Dendritic cell treated with granulocyte-macrophage colony-stimulating factor and Interleukin-4, amounts not matched to agents 40 ng/mL and 50 ng/mL, for 4 days (primary cell): ENCODE measurements at regions not wholly inside any gene's neighbourhood (a gene's known extent, or its start where the extent isn't known, plus 50 kb on each side); places are given as distances from the start of the nearest gene placed in this dataset.

Experiments
- H3K27ac Mint-ChIP-seq: one replicate; pipeline ENCODE4 v1.8.0; 2022; ENCODE audit warnings: mild to moderate bottlenecking, mixed read lengths
- H3K27me3 Mint-ChIP-seq: one replicate; pipeline ENCODE4 v1.8.0; 2022; ENCODE audit warnings: mild to moderate bottlenecking, mixed read lengths
- H3K36me3 Mint-ChIP-seq: one replicate; pipeline ENCODE4 v1.8.0; 2022; ENCODE audit warnings: low read depth, mixed read lengths
- H3K4me1 Mint-ChIP-seq: one replicate; pipeline ENCODE4 v1.8.0; 2022; ENCODE audit warnings: low read depth, mixed read lengths
- H3K4me3 Mint-ChIP-seq: one replicate; pipeline ENCODE4 v1.8.0; 2022; ENCODE audit warnings: mild to moderate bottlenecking, moderate library complexity, mixed read lengths
- H3K9me3 Mint-ChIP-seq: one replicate; pipeline ENCODE4 v1.8.0; 2022; ENCODE audit warnings: mixed read lengths
- intact Hi-C: fragments of 100-400 bp; cut with micrococcal nuclease; formaldehyde crosslinking; loops from one replicate; pipeline ENCODE4 v1.15.0; 2022

DNA sequence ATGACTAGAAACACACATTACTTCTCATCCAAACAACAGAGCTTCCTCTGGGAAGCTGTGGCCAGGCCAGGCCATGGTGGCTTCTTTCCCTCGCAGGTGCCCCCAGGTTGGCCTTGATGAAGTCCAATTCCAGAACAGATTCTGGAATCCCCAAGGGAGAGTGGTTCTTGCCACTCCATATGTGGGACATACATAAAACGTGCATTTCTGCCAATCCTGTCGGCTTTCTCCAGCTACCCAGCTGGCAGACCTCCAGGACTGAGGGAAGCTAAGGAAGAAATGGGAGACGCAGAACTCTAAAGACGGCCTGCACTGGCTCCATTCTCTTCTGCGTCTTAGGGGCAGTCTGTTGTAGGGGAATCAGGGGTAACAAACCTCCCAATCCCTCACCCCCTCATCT, 219.2 kb upstream of the CDH5 start:
- Mint-ChIP-seq H3K36me3 (no peaks in the 10 kb centered on the region), H3K9me3 (no peaks in the 10 kb centered on the region), H3K27me3 (no peaks in the 10 kb centered on the region), H3K27ac (no peak overlapping the region), H3K4me3 (no peak overlapping the region), H3K4me1 (peaks cover 24% of the 10 kb centered on the region)
- intact Hi-C loops = no loop called here

DNA sequence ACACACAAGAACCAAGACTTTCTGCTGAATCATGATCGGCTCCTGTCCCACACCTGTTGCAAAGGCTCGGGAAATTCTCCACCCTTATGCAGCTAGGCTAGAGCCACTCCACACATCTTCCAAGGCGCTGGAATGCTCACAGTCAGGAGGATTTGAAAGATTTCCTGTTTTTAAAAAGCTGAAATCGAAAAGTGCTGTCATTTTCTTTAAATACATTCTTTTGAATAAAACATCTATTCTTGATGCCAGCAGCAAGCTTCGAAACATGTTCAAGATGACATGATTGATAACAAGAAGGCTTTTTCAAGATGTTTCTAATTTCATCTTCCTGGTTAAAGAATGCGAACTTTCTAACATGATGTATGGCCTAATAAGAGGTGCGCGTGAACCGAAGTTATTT, 219.7 kb upstream of the CDH5 start:
- H3K36me3 Mint-ChIP-seq = no peaks in the 10 kb centered on the region
- no peaks in the 10 kb centered on the region for H3K27me3 Mint-ChIP-seq
- H3K9me3 Mint-ChIP-seq = no peaks in the 10 kb centered on the region
- H3K4me1 Mint-ChIP-seq = peaks cover 21% of the 10 kb centered on the region
- no peak overlapping the region for H3K4me3 Mint-ChIP-seq
- no peak overlapping the region for H3K27ac Mint-ChIP-seq
- intact Hi-C loops = no loop called here

DNA sequence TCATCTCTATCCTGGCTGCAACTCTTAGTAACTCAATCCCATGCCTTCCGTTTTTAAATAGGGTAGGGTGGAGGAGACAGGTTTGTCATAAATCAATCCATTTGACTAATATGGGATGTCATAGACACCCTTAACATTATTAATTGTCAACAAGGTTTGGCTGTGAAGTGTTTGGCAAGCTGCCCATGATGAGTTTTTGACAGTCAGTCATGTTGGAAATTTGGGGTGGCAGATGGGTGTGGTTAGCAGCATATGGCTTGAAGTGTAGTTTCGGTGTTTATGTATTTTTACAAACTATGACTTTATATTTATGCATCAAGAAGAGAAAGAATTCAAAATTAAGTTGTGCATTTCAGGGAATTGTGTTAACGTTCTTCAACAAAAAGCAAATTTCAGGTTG, 221.8 kb upstream of the CDH5 start:
- intact Hi-C loops = no loop called here
- H3K9me3 Mint-ChIP-seq = no peaks in the 10 kb centered on the region
- H3K27me3 Mint-ChIP-seq = no peaks in the 10 kb centered on the region
- no peak overlapping the region for H3K4me3 Mint-ChIP-seq
- H3K36me3 Mint-ChIP-seq = no peaks in the 10 kb centered on the region
- H3K27ac Mint-ChIP-seq = no peak overlapping the region
- peaks cover under 1% of the 10 kb centered on the region for H3K4me1 Mint-ChIP-seq

DNA sequence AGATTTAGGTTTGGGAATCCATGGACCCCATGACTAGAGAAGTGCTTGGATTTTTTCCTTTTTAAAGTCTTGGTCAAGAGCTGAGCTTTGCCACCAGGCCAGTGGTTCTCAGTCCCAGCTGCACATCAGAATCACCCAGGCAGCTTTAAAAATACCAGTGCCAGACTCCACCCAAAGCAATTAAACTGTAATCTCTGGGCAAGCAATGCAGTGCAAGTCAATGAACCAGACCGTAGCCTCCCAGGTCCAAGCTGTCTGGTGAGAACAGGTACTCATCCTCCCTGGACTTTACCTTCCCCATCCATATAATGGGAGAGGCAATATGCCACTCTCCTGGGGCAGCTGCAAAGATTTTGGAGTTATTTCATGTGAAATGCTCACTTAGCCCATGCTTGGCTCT, 223.1 kb upstream of the CDH5 start:
- Mint-ChIP-seq H3K27me3 (no peaks in the 10 kb centered on the region), H3K36me3 (no peaks in the 10 kb centered on the region), H3K27ac (no peak overlapping the region), H3K4me3 (no peak overlapping the region), H3K9me3 (no peaks in the 10 kb centered on the region), H3K4me1 (no peaks in the 10 kb centered on the region)
- intact Hi-C loops = no loop called here

DNA sequence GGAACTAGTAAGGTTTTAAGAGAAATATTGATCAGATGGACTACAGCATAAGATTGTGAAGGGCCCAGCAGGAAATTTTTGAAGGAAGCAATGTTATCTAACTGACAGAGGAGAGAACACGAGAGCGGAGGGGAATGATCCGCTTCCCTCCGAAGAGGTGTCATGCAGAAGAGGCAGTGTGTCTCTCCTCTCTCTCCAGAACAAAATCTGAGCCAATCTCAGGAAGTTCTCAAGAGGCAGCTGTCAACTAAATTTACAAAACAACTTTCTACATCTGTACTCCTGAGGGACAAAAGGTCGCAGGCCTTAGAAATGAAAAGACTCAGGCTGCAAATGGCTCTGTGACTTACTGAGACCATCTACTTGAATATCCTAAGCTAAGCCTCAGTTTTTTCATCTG, 224.6 kb upstream of the CDH5 start:
- Mint-ChIP-seq H3K27me3 (peaks cover 1% of the 10 kb centered on the region), H3K4me3 (no peak overlapping the region), H3K27ac (no peak overlapping the region), H3K4me1 (no peaks in the 10 kb centered on the region), H3K36me3 (no peaks in the 10 kb centered on the region), H3K9me3 (no peaks in the 10 kb centered on the region)
- intact Hi-C loops = no loop called here

DNA sequence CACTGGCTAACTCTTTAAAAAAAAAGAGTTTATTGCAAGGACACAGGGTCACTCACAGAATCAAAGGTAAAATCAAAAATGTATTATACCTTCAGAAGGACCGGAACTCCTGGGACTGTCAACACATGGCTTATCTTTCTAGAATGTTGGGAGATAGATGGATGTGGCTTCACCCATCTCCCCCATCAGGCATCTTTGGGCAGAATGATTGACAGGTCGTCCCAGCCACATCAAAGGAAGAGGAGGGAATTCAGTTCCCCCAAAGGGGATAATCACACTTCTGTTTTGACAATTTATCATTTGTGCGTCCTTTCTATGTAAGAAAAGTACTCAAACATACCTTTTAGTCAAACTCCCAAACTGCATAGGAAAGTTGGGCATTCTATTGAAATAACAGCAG, 228.6 kb upstream of the CDH5 start:
- H3K4me1 Mint-ChIP-seq = peaks cover 11% of the 10 kb centered on the region
- intact Hi-C loops = no loop called here
- peaks cover 5% of the 10 kb centered on the region for H3K27me3 Mint-ChIP-seq
- H3K4me3 Mint-ChIP-seq = no peak overlapping the region
- H3K27ac Mint-ChIP-seq = no peak overlapping the region
- no peaks in the 10 kb centered on the region for H3K9me3 Mint-ChIP-seq
- no peaks in the 10 kb centered on the region for H3K36me3 Mint-ChIP-seq

DNA sequence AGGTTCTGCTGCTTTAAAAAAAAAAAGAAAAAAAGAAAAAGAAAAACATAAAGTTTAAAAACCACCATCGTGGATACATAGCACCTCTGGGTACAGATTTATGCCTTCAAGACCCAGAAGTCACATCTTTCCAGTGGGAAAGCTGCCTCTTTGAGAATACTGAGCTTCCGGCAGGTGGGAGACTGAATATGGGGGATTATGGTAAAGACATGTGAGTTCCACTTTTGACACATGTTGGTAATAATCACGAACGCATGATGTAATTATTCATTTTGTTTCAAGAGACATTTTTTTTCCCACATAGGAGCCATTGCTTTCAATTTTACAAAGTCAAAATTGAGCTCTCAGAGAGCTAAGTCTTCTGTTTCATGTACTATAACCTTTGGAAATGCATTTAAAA, 229.7 kb upstream of the CDH5 start:
- peaks cover 9% of the 10 kb centered on the region for H3K27me3 Mint-ChIP-seq
- no peaks in the 10 kb centered on the region for H3K9me3 Mint-ChIP-seq
- no peaks in the 10 kb centered on the region for H3K36me3 Mint-ChIP-seq
- intact Hi-C loops = no loop called here
- no peak overlapping the region for H3K27ac Mint-ChIP-seq
- peaks cover 11% of the 10 kb centered on the region for H3K4me1 Mint-ChIP-seq
- H3K4me3 Mint-ChIP-seq = no peak overlapping the region

DNA sequence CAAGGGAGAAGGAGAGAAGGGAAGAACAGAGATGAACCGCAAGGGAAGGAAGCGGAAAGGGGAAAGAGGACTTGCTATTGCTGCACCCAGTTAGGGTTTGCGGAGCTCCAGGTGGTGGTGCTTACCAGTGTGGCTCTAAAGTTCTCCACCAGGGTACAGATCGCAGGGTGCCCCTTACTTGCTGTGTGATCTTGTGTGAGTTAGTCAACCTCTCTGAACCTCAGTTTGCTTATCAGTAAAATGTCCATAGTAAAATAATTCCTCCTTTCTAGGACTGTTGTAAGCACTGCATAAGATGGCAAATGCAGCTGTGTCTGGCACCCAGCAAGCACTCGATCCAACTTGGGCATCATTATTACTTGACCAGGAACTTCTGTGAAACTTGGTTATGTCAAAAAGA, 230.7 kb upstream of the CDH5 start:
- H3K27me3 Mint-ChIP-seq = peaks cover 9% of the 10 kb centered on the region
- no peak overlapping the region for H3K4me3 Mint-ChIP-seq
- H3K4me1 Mint-ChIP-seq = peaks cover 11% of the 10 kb centered on the region
- H3K27ac Mint-ChIP-seq = no peak overlapping the region
- no peaks in the 10 kb centered on the region for H3K9me3 Mint-ChIP-seq
- intact Hi-C loops = no loop called here
- H3K36me3 Mint-ChIP-seq = no peaks in the 10 kb centered on the region

DNA sequence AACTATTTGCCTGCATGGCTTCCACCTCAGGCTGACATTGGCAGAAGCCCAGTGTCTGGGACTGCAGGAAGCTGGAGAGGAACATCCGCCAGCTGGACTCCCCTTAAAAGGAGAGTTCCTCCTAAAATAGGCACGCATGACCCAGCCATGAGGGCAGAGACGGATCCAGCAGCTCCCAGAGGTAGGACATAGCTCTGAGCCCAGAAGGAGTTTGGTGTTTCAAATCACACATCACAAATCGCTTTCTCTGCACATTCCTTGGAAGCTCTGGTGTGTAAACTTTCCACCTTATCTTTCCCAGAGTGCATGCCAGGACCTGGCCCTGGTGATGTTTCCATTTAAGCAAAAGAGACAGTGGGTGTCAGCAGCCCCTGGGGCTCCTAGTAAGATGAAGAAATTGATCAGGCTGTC, 231.1 kb upstream of the CDH5 start:
- Mint-ChIP-seq H3K36me3 (no peaks in the 10 kb centered on the region), H3K27me3 (peaks cover 9% of the 10 kb centered on the region), H3K4me1 (peaks cover 11% of the 10 kb centered on the region), H3K27ac (no peak overlapping the region), H3K4me3 (no peak overlapping the region), H3K9me3 (no peaks in the 10 kb centered on the region)
- intact Hi-C loops = no loop called here

DNA sequence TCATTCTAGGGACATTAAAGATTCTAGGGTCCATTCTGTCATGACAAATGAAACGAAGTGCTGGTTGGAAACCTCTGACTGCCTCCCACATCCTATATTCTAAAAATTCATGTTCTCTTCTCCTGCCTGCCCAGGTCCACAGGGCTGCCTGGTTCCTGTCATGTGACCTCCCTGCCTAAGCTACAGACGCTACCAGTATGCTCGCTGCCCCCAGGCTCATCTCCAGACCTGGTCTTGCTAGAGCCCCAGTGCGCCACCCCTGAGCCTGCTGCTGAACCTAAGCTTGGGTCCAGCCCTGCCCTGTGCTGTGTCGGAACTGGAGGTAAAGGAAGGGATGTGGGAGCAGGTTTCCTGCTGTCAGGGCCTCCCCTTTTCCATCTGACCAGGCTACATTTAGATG, 231.6 kb upstream of the CDH5 start:
- Mint-ChIP-seq H3K4me1 (peaks cover 11% of the 10 kb centered on the region), H3K27me3 (peaks cover 11% of the 10 kb centered on the region), H3K9me3 (no peaks in the 10 kb centered on the region), H3K36me3 (no peaks in the 10 kb centered on the region), H3K4me3 (no peak overlapping the region), H3K27ac (no peak overlapping the region)
- intact Hi-C loops = no loop called here

DNA sequence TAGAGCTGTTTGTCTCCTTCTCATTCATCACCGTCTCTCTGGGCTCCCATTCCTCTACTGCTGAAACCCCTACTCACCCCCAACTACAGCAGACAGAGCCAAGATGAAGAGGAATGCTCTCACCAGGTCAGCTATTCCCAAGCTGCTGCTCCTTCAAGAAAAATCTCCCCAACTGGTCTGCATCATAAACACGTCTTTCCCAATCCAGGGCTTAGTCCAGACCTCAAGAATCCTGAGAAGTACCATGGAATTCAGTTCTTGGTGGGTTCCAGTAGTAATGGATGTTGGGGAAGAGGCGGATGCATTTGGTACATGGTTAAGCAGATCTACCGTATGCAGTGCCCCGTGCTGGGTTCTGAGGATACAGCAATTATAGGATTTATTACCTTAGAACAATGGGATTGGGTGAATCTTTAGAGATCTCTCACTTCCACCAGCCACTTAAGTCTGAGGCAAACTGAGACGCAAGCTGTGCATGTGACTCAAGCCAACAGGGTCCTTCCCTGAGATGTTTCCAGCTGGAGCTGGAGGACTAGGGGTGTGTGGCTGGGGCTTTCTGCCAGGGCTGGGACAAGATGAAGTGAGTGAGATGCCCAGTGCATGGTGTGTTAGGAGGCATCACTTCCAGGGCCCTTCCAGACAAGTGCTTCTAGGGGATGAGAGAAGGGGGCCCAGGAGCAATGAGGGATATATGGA, 232.7 kb upstream of the CDH5 start:
- intact Hi-C loops = no loop called here
- H3K9me3 Mint-ChIP-seq = no peaks in the 10 kb centered on the region
- no peak overlapping the region for H3K27ac Mint-ChIP-seq
- no peaks in the 10 kb centered on the region for H3K36me3 Mint-ChIP-seq
- peaks cover 11% of the 10 kb centered on the region for H3K4me1 Mint-ChIP-seq
- peaks cover 20% of the 10 kb centered on the region for H3K27me3 Mint-ChIP-seq
- H3K4me3 Mint-ChIP-seq = no peak overlapping the region

DNA sequence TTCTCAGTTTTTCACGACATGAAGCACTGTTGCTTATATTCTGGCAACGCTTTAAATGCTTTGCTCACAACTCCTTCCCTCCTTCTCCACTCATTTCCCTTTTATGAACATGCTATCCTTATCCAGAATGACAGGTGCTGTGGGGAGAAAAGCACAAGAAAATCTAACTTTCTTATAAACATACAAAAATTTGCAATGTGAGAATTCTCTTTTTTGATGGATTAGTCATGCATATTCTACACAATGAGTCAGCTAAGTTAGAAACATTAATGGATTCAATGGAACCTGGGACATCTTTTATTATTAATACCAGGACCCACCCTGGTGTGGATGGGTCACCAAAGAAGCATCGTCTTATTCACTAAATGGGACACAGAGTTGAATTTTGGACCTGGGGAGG, 234.6 kb upstream of the CDH5 start:
- H3K9me3 Mint-ChIP-seq = no peaks in the 10 kb centered on the region
- no peak overlapping the region for H3K4me3 Mint-ChIP-seq
- H3K4me1 Mint-ChIP-seq = peaks cover 18% of the 10 kb centered on the region
- H3K27ac Mint-ChIP-seq = no peak overlapping the region
- intact Hi-C loops = no loop called here
- no peaks in the 10 kb centered on the region for H3K36me3 Mint-ChIP-seq
- H3K27me3 Mint-ChIP-seq = peaks cover 37% of the 10 kb centered on the region

DNA sequence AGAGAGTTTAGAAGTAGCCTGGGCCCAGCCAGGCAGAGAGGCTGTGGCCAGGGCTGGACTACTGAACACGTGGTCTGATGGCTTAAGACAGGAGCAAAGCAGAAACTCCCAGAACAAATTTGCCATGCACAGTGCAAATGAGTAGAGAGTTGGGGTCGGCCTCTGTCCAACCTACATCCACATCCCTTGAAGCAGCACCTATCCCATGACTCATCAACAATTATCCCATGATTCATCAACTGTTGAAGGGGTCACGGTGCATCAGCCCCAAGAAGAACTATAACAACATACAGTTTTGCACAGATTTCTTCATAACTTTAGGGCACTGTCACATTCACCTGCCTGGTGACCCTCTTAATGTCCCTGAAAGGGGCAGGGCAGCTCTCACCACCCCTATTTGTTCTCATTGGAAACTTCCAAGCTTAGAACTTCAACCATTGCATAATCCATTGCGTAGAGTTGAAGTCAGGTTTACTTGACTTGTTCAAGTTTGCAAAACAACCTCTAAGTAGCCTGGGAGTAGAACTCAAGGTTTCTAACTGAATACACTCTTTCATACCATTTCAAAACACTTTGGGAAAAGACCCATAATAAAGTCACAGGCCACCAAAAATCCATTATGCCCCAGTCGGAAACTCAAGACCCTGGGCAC, 235.2 kb upstream of the CDH5 start:
- Mint-ChIP-seq H3K27ac (no peak overlapping the region), H3K27me3 (peaks cover 41% of the 10 kb centered on the region), H3K36me3 (no peaks in the 10 kb centered on the region), H3K4me3 (no peak overlapping the region), H3K9me3 (no peaks in the 10 kb centered on the region), H3K4me1 (peaks cover 18% of the 10 kb centered on the region)
- intact Hi-C loops = no loop called here

DNA sequence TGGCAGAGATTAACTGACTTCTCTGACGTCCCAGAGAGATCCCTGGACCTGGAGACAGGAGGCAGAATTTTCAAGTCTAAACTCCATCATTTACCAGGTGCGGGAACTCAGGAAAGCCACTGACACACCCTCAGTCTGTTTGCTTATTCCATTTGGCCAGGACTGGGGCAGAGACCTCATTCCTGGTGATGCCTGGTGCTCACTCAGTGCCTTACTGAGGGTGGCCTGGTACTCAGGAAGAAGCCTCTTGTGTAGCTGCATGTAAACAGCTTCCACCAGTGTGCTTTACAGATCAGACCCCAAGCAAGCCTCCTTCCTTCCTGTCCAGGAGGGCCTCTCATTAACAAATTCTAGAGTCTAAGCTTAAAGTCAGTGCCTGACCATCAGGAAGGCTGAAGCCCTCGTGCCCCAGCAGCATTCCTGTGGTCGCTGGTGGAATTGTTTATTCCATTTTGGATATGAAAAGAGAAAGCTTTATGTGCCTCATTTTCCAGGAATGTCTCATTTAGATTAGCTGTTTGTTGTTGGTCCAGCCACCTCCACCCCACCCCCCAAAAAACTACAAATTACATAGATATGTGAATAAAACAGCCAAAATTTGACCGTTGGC, 236.1 kb upstream of the CDH5 start:
- Mint-ChIP-seq H3K27me3 (peaks cover 47% of the 10 kb centered on the region), H3K9me3 (no peaks in the 10 kb centered on the region), H3K4me3 (no peak overlapping the region), H3K27ac (no peak overlapping the region), H3K4me1 (peaks cover 13% of the 10 kb centered on the region), H3K36me3 (no peaks in the 10 kb centered on the region)
- intact Hi-C loops = no loop called here

DNA sequence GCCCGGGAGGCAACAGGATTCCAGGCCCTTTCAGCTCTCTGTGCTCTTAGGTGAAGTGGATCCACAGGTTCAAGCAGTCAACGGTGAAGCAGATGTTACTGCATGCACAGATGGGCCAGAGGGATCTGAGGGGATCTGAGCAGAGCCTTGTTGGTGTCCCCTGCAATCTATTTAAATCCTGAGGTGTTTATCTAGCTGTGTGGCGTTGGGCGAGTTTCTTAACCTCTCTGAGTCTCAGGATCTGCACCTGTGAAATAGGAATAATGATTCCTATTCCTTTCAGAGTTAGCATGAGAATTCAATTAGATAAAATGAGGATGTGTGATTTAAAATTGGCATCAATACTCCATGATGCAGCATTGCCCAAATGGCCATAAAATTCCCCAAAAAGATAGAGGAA, 237.3 kb upstream of the CDH5 start:
- peaks cover 47% of the 10 kb centered on the region for H3K27me3 Mint-ChIP-seq
- intact Hi-C loops = no loop called here
- no peaks in the 10 kb centered on the region for H3K36me3 Mint-ChIP-seq
- H3K4me1 Mint-ChIP-seq = peaks cover 6% of the 10 kb centered on the region
- no peaks in the 10 kb centered on the region for H3K9me3 Mint-ChIP-seq
- H3K27ac Mint-ChIP-seq = no peak overlapping the region
- H3K4me3 Mint-ChIP-seq = no peak overlapping the region
